ENCODE measurements at regions not wholly inside any gene's neighbourhood (a gene's known extent, or its start where the extent isn't known, plus 50 kb on each side); places are given as distances from the start of the nearest gene placed in this dataset.
A peak's percentile ranks its signal among the peaks of the same experiment; 100 is the strongest.

GRCh38 chr9:88060746-88061145 lies 77.5 kb downstream of the SPATA31C2 start:
- POLR2A ChIA-PET (ENCODE audit: partially characterized antibody) = interaction anchor here (1.0 kb wide), 1 partner anchor 16 kb away, joined by 3 read pairs; no protein-coding TSS in a partner anchor
- no peak overlapping the region for H3K4me2 ChIP-seq (ENCODE audit: insufficient read depth in 1 of 2, low read depth in 2 of 2, low read length in 2 of 2)

More at GRCh38 chr9:88060746-88061145, 77.5 kb downstream of the SPATA31C2 start:
- H4K5ac ChIP-seq (ENCODE audit: insufficient read length, low read depth, low read length) = no peak overlapping the region
- H3K56ac ChIP-seq (replicated peaks; ENCODE audit: insufficient read length, low read depth, low read length) = no peak overlapping the region
- no peaks in the 10 kb centered on the region for H4K20me1 ChIP-seq (replicated peaks in 1 of 2; ENCODE audit: control insufficient read depth in 1 of 2, insufficient read depth in 2 of 2, low read length in 2 of 2)
- no peak overlapping the region for H4K91ac ChIP-seq (replicated peaks; ENCODE audit: insufficient read length, low read length)
- no peak overlapping the region for H3K9ac ChIP-seq (replicated peaks in 1 of 4; ENCODE audit: extremely low read depth in 1 of 4, low read depth in 3 of 4, low read length in 3 of 4)
- peaks cover 0 to 3% of the 10 kb centered on the region in 2 experiments; a peak in 1 of 4 replicates for H3K9me3 ChIP-seq (ENCODE audit: insufficient read depth in 2 of 2, low read depth in 1 of 2, low read length in 1 of 2)
- H3K4ac ChIP-seq (replicated peaks; ENCODE audit: insufficient read length, low read depth, low read length) = no peak overlapping the region
- 88% methylated on average over 7 of the region's 7 CpGs; no CpG with 5 or more reads in 1 of the 2 experiments for WGBS, 2 experiments (ENCODE audit: extremely low coverage in 1 of 2, insufficient coverage in 1 of 2, insufficient read length in 1 of 2, insufficient replicate concordance in 2 of 2, low coverage in 1 of 2, low lambda C conversion rate in 2 of 2, missing lambda C conversion rate in 1 of 2)
- CTCF ChIA-PET (ENCODE audit: partially characterized antibody) = interaction anchor here (1.2 kb wide), 1 partner anchor 177 kb away, joined by 4 read pairs; the partner anchor contains the start of gene SPATA31E1
- H3K36me3 ChIP-seq (ENCODE audit: control insufficient read depth in 2 of 4, insufficient read depth in 4 of 4, low read length in 3 of 4) = no peaks in the 10 kb centered on the region
- no peaks in the 10 kb centered on the region for H3K4me1 ChIP-seq (replicated peaks in 1 of 4; ENCODE audit: control insufficient read depth in 3 of 4, insufficient read depth in 4 of 4, low read length in 3 of 4)
- no peaks in the 10 kb centered on the region for H3K27me3 ChIP-seq (replicated peaks in 1 of 4; ENCODE audit: control insufficient read depth in 3 of 4, extremely low read depth in 1 of 4, insufficient read depth in 3 of 4, low read length in 3 of 4)
- FAIRE-seq = no peak
- H3K18ac ChIP-seq (ENCODE audit: extremely low read depth, low read length) = no peak overlapping the region
- H2BK120ac ChIP-seq (replicated peaks; ENCODE audit: low read depth, low read length) = no peak overlapping the region
- no peak overlapping the region for H2BK15ac ChIP-seq (ENCODE audit: low read length)
- H3K27ac ChIP-seq (ENCODE audit: low read depth, low read length) = no peak overlapping the region
- H3K23ac ChIP-seq (ENCODE audit: insufficient read length) = no peak overlapping the region
- no peak overlapping the region for H2AFZ ChIP-seq (ENCODE audit: low read length)
- no peaks in the 10 kb centered on the region for H3K79me1 ChIP-seq (ENCODE audit: low read depth, low read length)
- H2BK12ac ChIP-seq (ENCODE audit: low read depth, low read length) = 0 out of 2 replicates have a peak overlapping the region, but pooled peaks have one; percentile 12
- no peak for DNase-seq (ENCODE audit: low read depth in 1 of 2, low spot score in 2 of 2)
- H2BK20ac ChIP-seq (ENCODE audit: low read length) = no peak overlapping the region
- H2AK5ac ChIP-seq (ENCODE audit: low read depth, low read length) = no peak overlapping the region
- no peak overlapping the region for H3K14ac ChIP-seq (ENCODE audit: insufficient read length)
- no peak for TF ChIP-seq POU5F1 (IDR thresholded peaks at IDR 0.05; ENCODE audit: low read depth, low read length)
- no peak for TF ChIP-seq EP300 (IDR thresholded peaks at IDR 0.05; ENCODE audit: borderline replicate concordance in 1 of 2, low read depth in 2 of 2, low read length in 2 of 2)
- no peak for TF ChIP-seq HDAC2 (IDR thresholded peaks at IDR 0.05; ENCODE audit: borderline replicate concordance in 1 of 2, low read depth in 2 of 2, low read length in 2 of 2)
- no peak for TF ChIP-seq SP4 (IDR thresholded peaks at IDR 0.05; ENCODE audit: low read length)
- no peak for TF ChIP-seq RNF2 (IDR thresholded peaks at IDR 0.05; ENCODE audit: borderline replicate concordance, low read depth, low read length, missing control alignments, poor library complexity, severe bottlenecking)
- no peak for TF ChIP-seq JUND (IDR thresholded peaks at IDR 0.05; ENCODE audit: low read length)
- TF ChIP-seq TAF7 (optimal IDR thresholded peaks at IDR 0.05; ENCODE audit: borderline replicate concordance, low read depth, low read length) = no peak
- no peaks in the 10 kb centered on the region for H3K23me2 ChIP-seq (ENCODE audit: low read depth, low read length)
- no peak overlapping the region for H3K4me3 ChIP-seq (ENCODE audit: extremely low read depth in 1 of 4, insufficient read depth in 2 of 4, low read depth in 3 of 4, low read length in 4 of 4)
- no peak overlapping the region for H4K8ac ChIP-seq (ENCODE audit: extremely low read depth, insufficient read depth, low read length)
- no peak overlapping the region for H2BK5ac ChIP-seq (ENCODE audit: low read depth, low read length)
- H3K79me2 ChIP-seq (ENCODE audit: control insufficient read depth in 1 of 2, insufficient read depth in 2 of 2, low read length in 2 of 2) = no peaks in the 10 kb centered on the region
